OCI-LY7 (cell line): ENCODE measurements at regions not wholly inside any gene's neighbourhood (a gene's known extent, or its start where the extent isn't known, plus 50 kb on each side); places are given as distances from the start of the nearest gene placed in this dataset.

Experiments used
- BruUV-seq: library from RNA; stranded (reverse); fragments of 400-500 nt; replicated peaks from 2 replicates; lab custom pipeline; 2021; lab: Mats Ljungman, UMichigan
- CTCF ChIA-PET: fragments of 300-600 bp; sonication (Branson Sonifier 250); formaldehyde crosslinking; loops from one replicate; lab custom pipeline; 2022; ENCODE audit warnings: antibody characterized with exemption; ENCODE audit not compliant: unreplicated experiment; lab: Charles Lee
- POLR2A ChIA-PET: fragments of 300-600 bp; sonication (Branson Sonifier 250); formaldehyde crosslinking; loops from one replicate; lab custom pipeline; 2022; ENCODE audit warnings: antibody characterized with exemption; lab: Charles Lee
- DNase-seq: peaks from one replicate; pipeline ENCODE4 v3.0.0-alpha.2; 2015; ENCODE audit warnings: low spot score
- H2AFZ ChIP-seq: fragments of 200-600 bp; sonication (generic), shearing (Covaris generic); 2 replicates; pipeline ENCODE4 v1.6.1; 2014; ENCODE audit warnings: mild to moderate bottlenecking, antibody characterized with exemption, low read length, moderate library complexity
- H3K27ac ChIP-seq: fragments of 200-600 bp; sonication (generic); 2 replicates; pipeline ENCODE4 v1.5.1; 2014; ENCODE audit warnings: mixed run types, low read depth, mild to moderate bottlenecking, moderate library complexity, low read length, inconsistent platforms; ENCODE audit not compliant: poor library complexity, severe bottlenecking
- H3K36me3 ChIP-seq: fragments of 200-600 bp; sonication (generic); 2 replicates; pipeline ENCODE4 v1.6.1; 2014; ENCODE audit warnings: mild to moderate bottlenecking, antibody characterized with exemption, low read length, moderate library complexity, mixed read lengths; ENCODE audit not compliant: insufficient read depth
- H3K4me1 ChIP-seq: fragments of 200-600 bp; sonication (generic); 2 replicates; pipeline ENCODE4 v1.5.1; 2014; ENCODE audit warnings: mild to moderate bottlenecking, low read length; ENCODE audit not compliant: insufficient read depth, poor library complexity, severe bottlenecking
- H3K4me2 ChIP-seq: fragments of 200-600 bp; sonication (generic); 2 replicates; pipeline ENCODE4 v1.6.1; 2014; ENCODE audit warnings: mild to moderate bottlenecking, low read length
- H3K4me3 ChIP-seq: fragments of 200-600 bp; sonication (generic); 2 replicates; pipeline ENCODE4 v1.5.1; 2014; ENCODE audit warnings: mild to moderate bottlenecking, low read depth, low read length; ENCODE audit not compliant: poor library complexity, severe bottlenecking
- H3K79me2 ChIP-seq: fragments of 200-600 bp; sonication (generic); 2 replicates; pipeline ENCODE4 v1.6.1; 2016; ENCODE audit warnings: low read depth, mild to moderate bottlenecking, low read length, moderate library complexity, mixed read lengths; ENCODE audit not compliant: insufficient read depth
- H3K9me2 ChIP-seq: fragments of 200-600 bp; sonication (generic); 2 replicates; pipeline ENCODE4 v1.6.1; 2016; ENCODE audit warnings: mild to moderate bottlenecking, low read length, mixed read lengths; ENCODE audit not compliant: insufficient read depth
- H3K9me3 ChIP-seq: fragments of 200-600 bp; sonication (generic); 2 replicates; pipeline ENCODE4 v1.6.1; 2014; ENCODE audit warnings: mild to moderate bottlenecking, mixed run types, low read length, mixed read lengths
- H4K20me1 ChIP-seq: fragments of 200-600 bp; sonication (generic); 2 replicates; pipeline ENCODE4 v1.6.1; 2014; ENCODE audit warnings: mild to moderate bottlenecking, antibody characterized with exemption, low read length, moderate library complexity, mixed read lengths; ENCODE audit not compliant: insufficient read depth
- CTCF ChIP-seq: fragments of 200-600 bp; sonication (generic); conservative IDR thresholded peaks from 2 replicates; pipeline ENCODE4 v1.5.1; 2014; ENCODE audit warnings: mild to moderate bottlenecking, antibody characterized with exemption, low read length, moderate library complexity, mixed read lengths
- EZH2phosphoT487 ChIP-seq: fragments of 200-600 bp; sonication (generic); IDR thresholded peaks from 2 replicates; pipeline ENCODE4 v1.6.1; 2018; ENCODE audit warnings: low read depth, borderline replicate concordance, mild to moderate bottlenecking, mixed run types, antibody characterized with exemption, low read length, moderate library complexity, mixed read lengths
- intact Hi-C: fragments of 100-400 bp; cut with micrococcal nuclease; formaldehyde crosslinking; loops from one replicate; pipeline ENCODE4 v1.10.0; 2022; ENCODE audit not compliant: unreplicated experiment

DNA sequence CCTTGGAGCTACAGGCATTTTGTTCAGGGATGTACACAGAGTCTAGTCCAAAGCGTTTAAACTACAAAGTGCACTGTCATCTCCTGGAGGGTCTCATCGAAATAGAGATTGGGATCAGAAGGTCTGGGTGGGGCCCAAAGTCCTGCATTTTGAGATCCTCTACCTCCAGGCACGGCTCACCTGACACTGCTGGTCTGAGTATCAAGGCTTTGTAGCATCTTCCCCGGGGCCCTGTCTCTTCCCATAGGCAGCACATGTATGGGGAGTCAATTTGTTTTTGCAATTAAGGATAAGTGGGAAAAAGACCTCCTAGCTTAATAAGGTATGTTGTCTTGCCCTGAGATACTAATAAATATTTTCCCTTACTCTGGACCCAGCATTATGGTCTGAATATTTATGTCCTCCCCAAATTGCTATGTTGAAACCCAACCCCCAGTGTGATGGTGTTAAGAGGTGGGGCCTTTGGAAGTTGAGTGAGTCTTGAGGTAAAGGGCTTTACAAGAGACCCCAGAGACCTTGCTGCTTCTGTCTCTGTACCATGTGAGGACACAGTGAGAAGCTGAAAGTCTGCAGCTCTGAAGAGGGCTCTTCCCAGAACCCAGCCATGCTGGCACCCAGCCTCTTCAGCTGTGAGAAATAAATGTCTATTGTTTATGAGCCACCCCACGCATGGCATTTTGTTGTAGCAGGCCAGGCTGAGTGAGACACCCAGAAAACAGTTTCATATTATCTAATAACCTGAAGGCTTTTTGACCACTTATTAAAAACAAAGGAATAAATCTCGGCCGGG lies 258.7 kb upstream of the HS6ST1 start:
- H3K4me1 ChIP-seq = no peaks in the 10 kb centered on the region
- no peaks in the 10 kb centered on the region for H3K79me2 ChIP-seq
- TF ChIP-seq EZH2phosphoT487 (no peak), CTCF (no peak)
- H4K20me1 ChIP-seq = no peaks in the 10 kb centered on the region
- no TSS peak for BruUV-seq
- no peaks in the 10 kb centered on the region for H3K36me3 ChIP-seq
- no peak for DNase-seq
- no peaks in the 10 kb centered on the region for H3K9me3 ChIP-seq
- H3K4me3 ChIP-seq = no peak overlapping the region
- H3K4me2 ChIP-seq = no peak overlapping the region
- ChIA-PET CTCF (no interaction called here), POLR2A (no interaction called here)
- no peak overlapping the region for H2AFZ ChIP-seq
- no peaks in the 10 kb centered on the region for H3K9me2 ChIP-seq
- no peak overlapping the region for H3K27ac ChIP-seq
- intact Hi-C loops = no loop called here

GRCh38 chr2:128578406-128579390 lies 260.0 kb upstream of the HS6ST1 start:
- H3K36me3 ChIP-seq = no peaks in the 10 kb centered on the region
- DNase-seq = no peak
- H3K27ac ChIP-seq = no peak overlapping the region
- TF ChIP-seq EZH2phosphoT487 (no peak), CTCF (no peak)
- no peaks in the 10 kb centered on the region for H3K9me2 ChIP-seq
- H3K4me1 ChIP-seq = no peaks in the 10 kb centered on the region
- POLR2A ChIA-PET = interaction anchor here (0.6 kb wide), 1 partner anchor 15 kb away, joined by 3 read pairs; no protein-coding TSS in a partner anchor
- no peak overlapping the region for H2AFZ ChIP-seq
- H4K20me1 ChIP-seq = no peaks in the 10 kb centered on the region
- CTCF ChIA-PET = no interaction called here
- H3K79me2 ChIP-seq = no peaks in the 10 kb centered on the region
- intact Hi-C loops = no loop called here
- H3K9me3 ChIP-seq = no peaks in the 10 kb centered on the region
- BruUV-seq = no TSS peak
- H3K4me2 ChIP-seq = no peak overlapping the region
- H3K4me3 ChIP-seq = no peak overlapping the region
